HTERT RPE-1 (cell line): ENCODE measurements at regions not wholly inside any gene's neighbourhood (a gene's known extent, or its start where the extent isn't known, plus 50 kb on each side); places are given as distances from the start of the nearest gene placed in this dataset.
"Not testable (repeated sequence)": the region's sequence is repeated elsewhere in the genome, so short reads cannot be mapped to it uniquely, and the experiment has no call there.

Experiments
- in situ Hi-C: fragments of 300-500 bp; cut with MboI; formaldehyde crosslinking; loops from 4 replicates; pipeline ENCODE4 v1.14.3; 2020; ENCODE audit warnings: low sequenced_read_pairs

GRCh38 chr2:41141146-41141791, 689.4 kb upstream of the SLC8A1 start:
- in situ Hi-C loops = no loop called here

DNA sequence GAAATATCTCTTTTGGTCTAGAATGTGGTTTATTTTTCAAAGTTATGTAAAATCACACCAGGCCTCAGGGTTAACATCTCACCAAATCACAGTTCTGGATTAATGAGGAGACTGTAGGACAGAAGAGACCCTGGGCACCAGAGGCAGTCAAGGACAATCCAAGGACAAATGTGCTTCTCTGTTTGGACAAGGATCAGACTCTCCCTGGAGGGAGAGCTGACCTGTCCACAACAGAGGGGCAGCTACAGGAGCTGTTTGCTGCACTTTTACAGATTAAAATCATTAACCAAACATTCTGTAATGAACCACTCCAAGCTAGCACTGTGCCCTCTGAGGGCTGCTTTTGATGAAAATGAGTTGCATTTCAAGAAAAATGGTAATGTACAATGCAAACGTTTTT, 690.6 kb upstream of the SLC8A1 start:
- in situ Hi-C loops = no loop called here

DNA sequence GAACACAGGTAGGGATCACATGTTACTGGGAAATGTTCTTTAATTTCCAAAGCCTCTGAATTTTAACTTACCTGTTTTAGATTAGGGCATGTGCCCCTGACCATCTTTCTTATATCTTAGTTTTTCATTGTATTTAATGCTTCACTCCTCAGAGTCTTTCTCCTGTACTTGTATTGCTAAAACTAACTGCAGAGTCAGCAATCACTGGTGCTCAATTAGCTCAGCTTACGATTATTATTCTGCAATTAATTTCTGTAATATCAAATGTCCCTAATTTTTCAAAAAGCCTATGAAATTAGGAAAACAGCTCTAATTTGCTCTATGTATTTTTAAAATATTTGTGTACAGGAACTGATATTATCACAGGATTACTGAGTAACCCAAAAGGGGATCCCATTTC, 693.2 kb upstream of the SLC8A1 start:
- in situ Hi-C loops = no loop called here

- in situ Hi-C loops = no loop called here
Observed at GRCh38 chr2:41149054-41149453, 697.2 kb upstream of the SLC8A1 start.

DNA sequence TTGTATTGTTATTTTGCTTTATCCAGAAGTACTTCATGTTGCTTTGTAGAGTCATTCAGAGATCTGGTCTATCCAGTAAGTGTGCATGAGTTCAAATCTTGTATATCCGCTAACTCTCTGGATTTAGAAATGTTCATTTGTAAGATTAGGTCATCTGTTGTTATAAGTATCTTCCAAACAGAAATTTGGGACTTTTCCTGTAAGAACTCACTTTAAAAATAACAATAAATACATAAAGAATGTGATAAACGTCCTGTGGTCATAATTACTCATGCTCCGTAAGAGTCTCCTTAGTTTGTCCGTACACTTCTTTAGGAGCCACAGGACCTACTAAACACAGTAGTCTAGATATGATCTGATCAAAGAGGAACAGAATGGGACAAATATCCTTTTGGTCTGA, 699.9 kb upstream of the SLC8A1 start:
- in situ Hi-C loops = no loop called here

GRCh38 chr2:41152318-41152717, 700.4 kb upstream of the SLC8A1 start:
- in situ Hi-C loops = no loop called here

- in situ Hi-C loops = no loop called here
Observed at GRCh38 chr2:41160439-41160838, 708.5 kb upstream of the SLC8A1 start.

GRCh38 chr2:41167014-41167413, 715.1 kb upstream of the SLC8A1 start:
- in situ Hi-C loops = no loop called here

- in situ Hi-C loops = no loop called here
Observed at GRCh38 chr2:41169744-41170143, 717.9 kb upstream of the SLC8A1 start.

DNA sequence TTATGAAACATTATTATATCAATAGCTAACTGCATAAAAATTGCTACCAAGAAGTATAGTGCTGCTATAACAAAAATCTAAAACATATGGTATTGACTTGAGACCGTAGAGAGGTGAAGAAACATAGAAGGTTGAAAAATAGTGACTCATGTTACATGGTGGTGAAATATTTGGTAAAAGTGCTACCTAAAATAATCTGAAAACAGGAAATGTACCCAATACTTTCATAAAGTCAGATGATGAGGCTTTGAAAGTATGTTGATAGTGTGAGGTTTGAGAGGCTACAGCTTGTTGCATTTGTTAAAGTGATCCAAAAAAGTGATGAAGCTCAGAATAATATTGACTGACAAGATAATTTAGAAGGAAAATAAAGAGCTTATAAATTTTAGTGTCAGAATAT, 718.7 kb upstream of the SLC8A1 start:
- in situ Hi-C loops = no loop called here

- in situ Hi-C loops = no loop called here
Observed at GRCh38 chr2:41180387-41180786, 728.5 kb upstream of the SLC8A1 start.

DNA sequence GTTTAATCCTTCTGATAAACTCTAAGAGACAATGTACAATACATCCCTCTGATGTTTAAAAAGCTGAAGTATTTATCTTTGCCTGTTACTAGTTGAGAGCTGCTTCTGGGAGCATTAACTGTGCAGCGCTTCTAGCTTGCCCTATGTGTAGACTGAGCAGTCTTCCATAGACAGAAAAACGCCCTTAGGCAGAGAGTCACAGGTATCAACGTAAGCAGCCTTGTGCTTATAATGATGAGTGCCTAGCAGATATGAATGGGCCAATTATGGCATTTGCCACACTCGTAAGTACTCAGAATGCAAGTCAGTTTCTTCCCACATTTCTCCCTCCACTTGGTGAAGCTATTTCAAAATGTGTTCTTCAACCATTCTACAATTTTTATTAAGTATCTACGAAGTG, 731.1 kb upstream of the SLC8A1 start:
- in situ Hi-C loops = no loop called here

GRCh38 chr2:41187376-41188122, 735.7 kb upstream of the SLC8A1 start:
- in situ Hi-C loops = no loop called here

- in situ Hi-C loops = no loop called here
Observed at GRCh38 chr2:41194230-41194629, 742.3 kb upstream of the SLC8A1 start.

GRCh38 chr2:41197781-41198180, 745.9 kb upstream of the SLC8A1 start:
- in situ Hi-C loops = no loop called here

- in situ Hi-C loops = no loop called here
Observed at GRCh38 chr2:41199334-41199733, 747.4 kb upstream of the SLC8A1 start.

DNA sequence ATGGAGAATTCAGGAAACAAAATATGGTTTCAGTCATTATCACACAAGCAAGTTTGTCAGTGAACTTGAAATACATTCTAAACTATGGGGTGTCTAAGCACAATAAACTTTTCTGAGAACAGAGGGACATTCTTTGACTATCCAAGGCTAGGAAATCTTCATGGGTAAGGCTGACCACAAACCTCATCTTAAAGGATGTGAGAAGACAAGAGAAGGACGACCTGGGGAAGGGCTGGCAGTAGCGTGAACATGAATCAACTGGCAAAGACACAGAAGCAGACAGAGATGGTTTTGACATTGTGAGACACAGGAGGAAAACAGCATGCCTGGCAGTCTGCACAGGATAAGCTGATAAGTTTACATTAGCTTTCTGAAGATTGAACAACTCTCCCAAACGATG, 752.4 kb upstream of the SLC8A1 start:
- in situ Hi-C loops = no loop called here

DNA sequence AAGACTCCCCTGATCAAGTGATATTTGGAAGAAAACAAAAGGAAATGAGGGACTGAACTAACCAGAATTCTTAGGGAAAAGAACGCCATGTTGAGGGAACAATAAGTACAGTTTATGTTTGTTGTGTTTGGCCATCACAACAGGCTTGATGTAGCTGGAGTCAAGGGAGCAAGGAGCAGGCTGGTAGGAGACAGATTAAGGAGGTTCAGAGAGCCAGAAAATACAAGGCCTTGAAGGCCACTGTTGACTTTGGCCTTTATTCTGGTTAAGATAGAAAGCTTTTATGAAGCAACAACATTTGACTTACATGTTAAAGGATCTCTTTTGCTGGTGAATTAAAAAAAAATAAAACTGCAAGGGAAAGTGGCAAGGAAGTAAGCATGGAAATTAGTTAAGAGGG, 754.1 kb upstream of the SLC8A1 start:
- in situ Hi-C loops = no loop called here

DNA sequence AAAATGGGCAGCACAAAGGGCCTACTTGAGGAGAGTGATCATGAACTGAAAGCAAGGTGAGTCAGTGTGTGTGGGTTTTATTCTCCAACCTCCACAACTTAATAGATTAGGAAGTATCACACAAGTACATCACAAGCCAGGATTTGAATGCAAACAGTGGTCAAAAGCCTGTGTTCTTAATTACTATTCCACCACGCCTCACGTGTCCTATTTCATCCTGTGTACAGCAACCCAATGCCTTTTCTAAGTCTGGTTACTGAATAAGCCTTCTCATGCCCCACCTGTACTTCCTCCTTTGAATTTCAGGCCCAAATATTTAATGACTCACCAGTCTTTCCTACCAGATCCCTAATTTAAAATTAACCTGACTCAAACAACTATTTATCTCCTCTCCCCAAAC, 755.7 kb upstream of the SLC8A1 start:
- in situ Hi-C loops = no loop called here

GRCh38 chr2:41210030-41210429, 758.1 kb upstream of the SLC8A1 start:
- in situ Hi-C loops = not testable (repeated sequence)

GRCh38 chr2:41216978-41217377, 765.1 kb upstream of the SLC8A1 start:
- in situ Hi-C loops = no loop called here

DNA sequence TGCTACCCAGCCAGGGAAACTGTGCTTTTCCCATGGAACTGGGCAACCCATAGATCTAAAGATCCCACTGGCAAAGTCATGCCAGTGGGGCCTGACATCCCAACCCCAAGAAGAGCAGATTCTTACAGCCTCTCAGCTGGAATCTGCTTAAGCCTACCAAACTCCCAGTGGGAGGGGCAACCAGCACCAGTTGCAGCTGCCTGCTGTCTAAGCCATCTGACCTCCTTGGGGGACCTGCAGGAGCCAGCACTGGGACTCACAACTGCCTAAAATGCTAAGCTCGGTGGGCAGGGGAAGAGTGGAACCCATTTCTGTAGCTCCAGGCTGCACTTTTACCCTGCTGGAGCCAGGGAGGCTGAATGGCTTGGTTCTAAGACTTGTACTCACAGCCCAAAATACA, 770.7 kb upstream of the SLC8A1 start:
- in situ Hi-C loops = no loop called here

- in situ Hi-C loops = no loop called here
Observed at GRCh38 chr2:41234093-41234492, 782.2 kb upstream of the SLC8A1 start.
